GM20000 (cell line): ENCODE measurements at regions not wholly inside any gene's neighbourhood (a gene's known extent, or its start where the extent isn't known, plus 50 kb on each side); places are given as distances from the start of the nearest gene placed in this dataset.

Source experiments
- DNase-seq: peaks from one replicate; pipeline ENCODE4 v3.0.0; 2012; ENCODE audit warnings: low spot score
- CTCF ChIP-seq: IDR thresholded peaks from 2 replicates; pipeline ENCODE4 v1.5.1; 2012; ENCODE audit warnings: mild to moderate bottlenecking, control low read depth; ENCODE audit errors: extremely low read depth, missing control alignments

GRCh38 chr2:71884303-71885042, 263.2 kb downstream of the CYP26B1 start:
- no peak for DNase-seq
- no peak for TF ChIP-seq CTCF

- DNase-seq, result no peak
- TF ChIP-seq CTCF, result no peak
These were observed 264.7 kb downstream of the CYP26B1 start for GRCh38 chr2:71882949-71883472.

- DNase-seq, result no peak
- no peak for TF ChIP-seq CTCF
These were observed 265.3 kb downstream of the CYP26B1 start for GRCh38 chr2:71882236-71882946.

GRCh38 chr2:71880846-71881610, 266.6 kb downstream of the CYP26B1 start:
- TF ChIP-seq CTCF, result no peak
- no peak for DNase-seq

GRCh38 chr2:71880287-71880686, 267.4 kb downstream of the CYP26B1 start:
- DNase-seq, result no peak
- TF ChIP-seq CTCF, result no peak

- no peak for DNase-seq
- no peak for TF ChIP-seq CTCF
These were observed 268.0 kb downstream of the CYP26B1 start for GRCh38 chr2:71879509-71880184.
